B cell (primary cell): ENCODE measurements at regions not wholly inside any gene's neighbourhood (a gene's known extent, or its start where the extent isn't known, plus 50 kb on each side); places are given as distances from the start of the nearest gene placed in this dataset.
"Not testable (repeated sequence)": the region's sequence is repeated elsewhere in the genome, so short reads cannot be mapped to it uniquely, and the experiment has no call there.

Source experiments
- ATAC-seq: fragments of 200-7000 bp; cut with Tn5 transposase; one replicate; pipeline ENCODE4 v1.10.0; 2021; ENCODE audit warnings: low read depth, mild to moderate bottlenecking, moderate number of reproducible peaks, moderate library complexity
- CTCF ChIA-PET: fragments of 350-600 bp; sonication (Branson Sonifier 250); formaldehyde crosslinking; loops from one replicate; lab custom pipeline; 2021; ENCODE audit warnings: antibody characterized with exemption, inconsistent platforms; lab: Charles Lee
- POLR2A ChIA-PET: fragments of 350-600 bp; sonication (Branson Sonifier 250); formaldehyde crosslinking; loops from one replicate; lab custom pipeline; 2021; ENCODE audit warnings: antibody characterized with exemption; lab: Charles Lee
- DNase-seq: peaks from one replicate; pipeline ENCODE4 v3.0.0; 2013
- H2AFZ ChIP-seq: 2 replicates; pipeline ENCODE4 v1.6.1; 2012; ENCODE audit warnings: mild to moderate bottlenecking, low read depth, low read length; ENCODE audit not compliant: insufficient read depth, poor library complexity, severe bottlenecking
- H3K27ac ChIP-seq, 2 donors: 1 replicate in 1 of 2; 2 replicates in 1 of 2; pipeline ENCODE4 v1.5.1; 2012 to 2013; ENCODE audit warnings: low read length in 2 of 2, mild to moderate bottlenecking in 2 of 2, moderate library complexity in 1 of 2
- H3K27me3 ChIP-seq, 4 experiments: fragments of 200-600 bp in 1 of 4; sonication (generic) in 1 of 4; replicated peaks in 1 of 4; 1 replicate in 2 of 4; 2 replicates in 2 of 4; pipeline versions ENCODE4 v1.6.1 to v1.7.0; 2013 to 2016; ENCODE audit warnings: low read length in 3 of 4, mild to moderate bottlenecking in 2 of 4, mixed read lengths in 1 of 4, moderate library complexity in 1 of 4; ENCODE audit not compliant: insufficient read depth in 4 of 4, control insufficient read depth in 3 of 4; ENCODE audit errors: control extremely low read depth in 1 of 4
- H3K36me3 ChIP-seq, 2 experiments: replicated peaks in 1 of 2; 1 replicate in 1 of 2; 2 replicates in 1 of 2; pipeline versions ENCODE4 v1.6.1 to v1.7.1; 2013; ENCODE audit warnings: low read length in 1 of 2; ENCODE audit not compliant: insufficient read depth in 2 of 2, control insufficient read depth in 1 of 2; ENCODE audit errors: control extremely low read depth in 1 of 2, extremely low read depth in 1 of 2
- H3K4me1 ChIP-seq, 2 donors: fragments of 200-600 bp in 1 of 2; sonication (generic) in 1 of 2; 1 replicate in 1 of 2; 2 replicates in 1 of 2; pipeline versions ENCODE4 v1.5.1 to v1.6.1; 2013 to 2017; ENCODE audit warnings: low read length in 2 of 2; ENCODE audit not compliant: control insufficient read depth in 2 of 2, insufficient read depth in 2 of 2
- H3K4me2 ChIP-seq: replicated peaks from 2 replicates; pipeline ENCODE3; 2012; ENCODE audit warnings: mild to moderate bottlenecking, low read depth, low read length; ENCODE audit not compliant: poor library complexity, severe bottlenecking
- H3K4me3 ChIP-seq, 5 experiments: fragments of 200-600 bp in 1 of 5; sonication (generic) in 1 of 5; 1 replicate in 3 of 5; 2 replicates in 2 of 5; pipeline versions ENCODE4 v1.5.1 to v1.7.0; 2011 to 2016; ENCODE audit warnings: low read length in 4 of 5, mild to moderate bottlenecking in 4 of 5, low read depth in 2 of 5, control low read depth in 1 of 5, moderate library complexity in 1 of 5; ENCODE audit not compliant: insufficient read depth in 1 of 5; ENCODE audit errors: control extremely low read depth in 1 of 5, extremely low read depth in 1 of 5
- H3K79me2 ChIP-seq: fragments of 200-600 bp; sonication (generic); one replicate; pipeline ENCODE4 v1.6.0; 2016; ENCODE audit warnings: low read length; ENCODE audit not compliant: control insufficient read depth, insufficient read depth
- H3K9ac ChIP-seq: fragments of 200-600 bp; sonication (generic); 2 replicates; pipeline ENCODE4 v1.6.1; 2017; ENCODE audit warnings: mild to moderate bottlenecking, low read length, moderate library complexity
- H3K9me3 ChIP-seq, 3 donors: one replicate each; pipeline versions ENCODE4 v1.6.1 to v1.7.1; 2013; ENCODE audit warnings: low read length in 2 of 3; ENCODE audit not compliant: control insufficient read depth in 2 of 3, insufficient read depth in 1 of 3; ENCODE audit errors: control extremely low read depth in 1 of 3
- H4K20me1 ChIP-seq: 2 replicates; pipeline ENCODE4 v1.6.0; 2012; ENCODE audit warnings: mild to moderate bottlenecking, low read length; ENCODE audit not compliant: insufficient read depth, control insufficient read depth, poor library complexity, severe bottlenecking
- H3K27ac Mint-ChIP-seq: one replicate; pipeline ENCODE4 v1.8.0; 2021; ENCODE audit warnings: mixed read lengths
- H3K27me3 Mint-ChIP-seq: one replicate; pipeline ENCODE4 v1.8.0; 2021; ENCODE audit warnings: mixed read lengths
- H3K4me1 Mint-ChIP-seq: one replicate; pipeline ENCODE4 v1.8.0; 2021; ENCODE audit warnings: mixed read lengths
- H3K4me3 Mint-ChIP-seq: one replicate; pipeline ENCODE4 v1.8.0; 2021; ENCODE audit warnings: mixed read lengths
- H3K9me3 Mint-ChIP-seq: one replicate; pipeline ENCODE4 v1.8.0; 2022; ENCODE audit warnings: mixed read lengths; ENCODE audit not compliant: insufficient read depth
- EZH2 ChIP-seq: IDR thresholded peaks from 2 replicates; pipeline ENCODE4 v1.6.1; 2012; ENCODE audit warnings: borderline replicate concordance, low read depth, mild to moderate bottlenecking, moderate library complexity, low read length; ENCODE audit not compliant: insufficient read depth, poor library complexity, severe bottlenecking
- WGBS: methylation state at CpG from one replicate; pipeline ENCODE4 v1.1.5; 2013; ENCODE audit warnings: missing lambda C conversion rate; ENCODE audit not compliant: insufficient coverage; 5-methylcytosine and 5-hydroxymethylcytosine counted together
- intact Hi-C: fragments of 100-400 bp; cut with micrococcal nuclease; formaldehyde crosslinking; loops from one replicate; pipeline ENCODE4 v1.10.0; 2022
- TF ChIP-seq, protein P1 (sequence below): fragments of 200-600 bp; IDR thresholded peaks from one replicate; pipeline ENCODE4 v1.8.0; 2022; ENCODE audit warnings: antibody characterized with exemption, mild to moderate bottlenecking

GRCh38 chr6:119929121-119929520 lies 579.6 kb upstream of the MAN1A1 start:
- no peak for DNase-seq
- ChIA-PET CTCF (no interaction called here), POLR2A (no interaction called here)
- Histone ChIP-seq H3K9me3 (peaks cover 2 to 9% (median 5%) of the 10 kb centered on the region in 3 donors), H3K36me3 (no peaks in the 10 kb centered on the region), H3K4me1 (no peaks in the 10 kb centered on the region), H3K79me2 (no peaks in the 10 kb centered on the region), H3K4me3 (no peak overlapping the region), H2AFZ (no peak overlapping the region), H3K27ac (no peak overlapping the region), H4K20me1 (no peaks in the 10 kb centered on the region), H3K4me2 (no peak overlapping the region), H3K9ac (no peak overlapping the region), H3K27me3 (no peaks in the 10 kb centered on the region)
- intact Hi-C loops: no loop called here
- no peaks in the 10 kb centered on the region for H3K27me3 Mint-ChIP-seq
- H3K4me3 Mint-ChIP-seq: no peak overlapping the region
- WGBS: no CpG with 5 or more reads among the region's 2 CpGs
- H3K27ac Mint-ChIP-seq: no peak overlapping the region
- no peaks in the 10 kb centered on the region for H3K4me1 Mint-ChIP-seq
- no peak for ATAC-seq
- no peak for TF ChIP-seq EZH2
- TF ChIP-seq, protein P1, sequence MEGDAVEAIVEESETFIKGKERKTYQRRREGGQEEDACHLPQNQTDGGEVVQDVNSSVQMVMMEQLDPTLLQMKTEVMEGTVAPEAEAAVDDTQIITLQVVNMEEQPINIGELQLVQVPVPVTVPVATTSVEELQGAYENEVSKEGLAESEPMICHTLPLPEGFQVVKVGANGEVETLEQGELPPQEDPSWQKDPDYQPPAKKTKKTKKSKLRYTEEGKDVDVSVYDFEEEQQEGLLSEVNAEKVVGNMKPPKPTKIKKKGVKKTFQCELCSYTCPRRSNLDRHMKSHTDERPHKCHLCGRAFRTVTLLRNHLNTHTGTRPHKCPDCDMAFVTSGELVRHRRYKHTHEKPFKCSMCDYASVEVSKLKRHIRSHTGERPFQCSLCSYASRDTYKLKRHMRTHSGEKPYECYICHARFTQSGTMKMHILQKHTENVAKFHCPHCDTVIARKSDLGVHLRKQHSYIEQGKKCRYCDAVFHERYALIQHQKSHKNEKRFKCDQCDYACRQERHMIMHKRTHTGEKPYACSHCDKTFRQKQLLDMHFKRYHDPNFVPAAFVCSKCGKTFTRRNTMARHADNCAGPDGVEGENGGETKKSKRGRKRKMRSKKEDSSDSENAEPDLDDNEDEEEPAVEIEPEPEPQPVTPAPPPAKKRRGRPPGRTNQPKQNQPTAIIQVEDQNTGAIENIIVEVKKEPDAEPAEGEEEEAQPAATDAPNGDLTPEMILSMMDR: no peak
- peaks cover 14% of the 10 kb centered on the region for H3K9me3 Mint-ChIP-seq

DNA sequence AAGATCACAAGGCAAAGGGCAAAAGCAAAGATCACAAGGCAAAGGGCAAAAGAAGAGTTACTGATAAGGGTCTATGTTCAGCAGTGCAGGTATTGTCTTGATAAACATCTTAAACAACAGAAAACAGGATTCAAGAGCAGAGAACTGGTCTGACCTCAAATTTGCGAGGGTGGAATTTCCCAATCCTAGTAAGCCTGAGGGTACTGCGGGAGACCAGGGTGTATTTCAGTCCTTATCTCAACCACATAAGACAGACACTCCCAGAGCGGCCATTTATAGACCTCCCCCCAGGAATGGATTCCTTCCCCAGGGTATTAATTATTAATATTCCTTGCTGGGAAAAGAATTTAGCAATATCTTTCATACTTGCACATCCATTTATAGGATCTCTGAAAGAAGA lies 575.3 kb upstream of the MAN1A1 start:
- H3K4me2 ChIP-seq, H3K4me1 ChIP-seq, ATAC-seq, H3K4me1 Mint-ChIP-seq, POLR2A ChIA-PET, H3K27me3 ChIP-seq, H3K4me3 Mint-ChIP-seq, H3K27ac ChIP-seq, CTCF ChIA-PET, H3K4me3 ChIP-seq, H3K79me2 ChIP-seq, H3K9ac ChIP-seq, intact Hi-C loops, H2AFZ ChIP-seq, H3K27ac Mint-ChIP-seq, H3K36me3 ChIP-seq, H3K27me3 Mint-ChIP-seq, DNase-seq, H4K20me1 ChIP-seq: not testable (repeated sequence)
- H3K9me3 ChIP-seq: peaks cover 8 to 24% (median 14%) of the 10 kb centered on the region in 3 donors
- H3K9me3 Mint-ChIP-seq: peaks cover 24% of the 10 kb centered on the region
- WGBS: 95% methylated on average over 2 of the region's 3 CpGs
